Effector memory CD8-positive, alpha-beta T cell (primary cell): ENCODE measurements at regions not wholly inside any gene's neighbourhood (a gene's known extent, or its start where the extent isn't known, plus 50 kb on each side); places are given as distances from the start of the nearest gene placed in this dataset.

Experiments
- ATAC-seq: fragments of 150-1000 bp; cut with Tn5 transposase; replicated peaks from 2 replicates; pipeline ENCODE4 v1.10.0; 2021; ENCODE audit warnings: mild to moderate bottlenecking, moderate library complexity
- DNase-seq, 3 experiments: peaks; one replicate each; pipeline ENCODE4 v3.0.0; 2021
- H3K27ac Mint-ChIP-seq, 2 donors: one replicate each; pipeline ENCODE4 v1.8.0; 2022; ENCODE audit warnings: mild to moderate bottlenecking in 2 of 2, mixed read lengths in 2 of 2, moderate library complexity in 2 of 2
- H3K27me3 Mint-ChIP-seq, 2 donors: one replicate each; pipeline ENCODE4 v1.8.0; 2022; ENCODE audit warnings: mixed read lengths in 2 of 2
- H3K36me3 Mint-ChIP-seq: one replicate; pipeline ENCODE4 v1.8.0; 2022; ENCODE audit warnings: mild to moderate bottlenecking, moderate library complexity, mixed read lengths; ENCODE audit not compliant: insufficient read depth
- H3K4me1 Mint-ChIP-seq, 2 donors: one replicate each; pipeline ENCODE4 v1.8.0; 2022; ENCODE audit warnings: low read depth in 2 of 2, mixed read lengths in 2 of 2
- H3K4me3 Mint-ChIP-seq, 2 donors: one replicate each; pipeline ENCODE4 v1.8.0; 2022; ENCODE audit warnings: mild to moderate bottlenecking in 2 of 2, mixed read lengths in 2 of 2, moderate library complexity in 2 of 2
- H3K9me3 Mint-ChIP-seq, 2 donors: one replicate each; pipeline ENCODE4 v1.8.0; 2022; ENCODE audit warnings: mixed read lengths in 2 of 2

- peaks cover 3 to 19% of the 10 kb centered on the region in 2 donors for H3K9me3 Mint-ChIP-seq
- DNase-seq (no peak), ATAC-seq (no peak)
- H3K4me3 Mint-ChIP-seq = no peak overlapping the region
- no peaks in the 10 kb centered on the region for H3K27me3 Mint-ChIP-seq
- H3K36me3 Mint-ChIP-seq = no peaks in the 10 kb centered on the region
- no peaks in the 10 kb centered on the region for H3K4me1 Mint-ChIP-seq
- H3K27ac Mint-ChIP-seq = no peak overlapping the region
Observed at GRCh38 chr5:104178829-104179456, 616.4 kb upstream of the NUDT12 start.

- H3K36me3 Mint-ChIP-seq = no peaks in the 10 kb centered on the region
- DNase-seq (no peak), ATAC-seq (no peak)
- no peaks in the 10 kb centered on the region for H3K27me3 Mint-ChIP-seq
- no peak overlapping the region for H3K4me3 Mint-ChIP-seq
- H3K27ac Mint-ChIP-seq = no peak overlapping the region
- H3K4me1 Mint-ChIP-seq = no peaks in the 10 kb centered on the region
- H3K9me3 Mint-ChIP-seq = peaks cover 3 to 19% of the 10 kb centered on the region in 2 donors
Observed at GRCh38 chr5:104178066-104178465, 615.5 kb upstream of the NUDT12 start.

- no peak for ATAC-seq
- Mint-ChIP-seq H3K4me1 (no peaks in the 10 kb centered on the region), H3K4me3 (no peak overlapping the region), H3K27ac (no peak overlapping the region), H3K9me3 (peaks cover 4 to 19% of the 10 kb centered on the region in 2 donors), H3K27me3 (no peaks in the 10 kb centered on the region), H3K36me3 (no peaks in the 10 kb centered on the region)
- no peak for DNase-seq
Observed at GRCh38 chr5:104177651-104178050, 615.1 kb upstream of the NUDT12 start.

GRCh38 chr5:104172976-104173375 lies 610.4 kb upstream of the NUDT12 start:
- no peak overlapping the region for H3K4me3 Mint-ChIP-seq
- DNase-seq (no peak), ATAC-seq (no peak)
- no peaks in the 10 kb centered on the region for H3K4me1 Mint-ChIP-seq
- peaks cover 3 to 5% of the 10 kb centered on the region in 2 donors for H3K9me3 Mint-ChIP-seq
- no peaks in the 10 kb centered on the region for H3K27me3 Mint-ChIP-seq
- H3K27ac Mint-ChIP-seq = no peak overlapping the region
- H3K36me3 Mint-ChIP-seq = no peaks in the 10 kb centered on the region

- H3K36me3 Mint-ChIP-seq = no peaks in the 10 kb centered on the region
- ATAC-seq = no peak
Observed at GRCh38 chr5:104171958-104172690, 609.5 kb upstream of the NUDT12 start.

GRCh38 chr5:104170926-104171325 lies 608.3 kb upstream of the NUDT12 start:
- Mint-ChIP-seq H3K27me3 (no peaks in the 10 kb centered on the region), H3K36me3 (no peaks in the 10 kb centered on the region), H3K4me3 (no peak overlapping the region), H3K27ac (no peak overlapping the region), H3K4me1 (no peaks in the 10 kb centered on the region), H3K9me3 (peaks cover 0 to 4% of the 10 kb centered on the region in 2 donors)
- DNase-seq = no peak
- ATAC-seq = no peak

More at GRCh38 chr5:104171958-104172690, 609.5 kb upstream of the NUDT12 start:
- H3K4me1 Mint-ChIP-seq = no peaks in the 10 kb centered on the region
- no peak overlapping the region for H3K27ac Mint-ChIP-seq
- H3K9me3 Mint-ChIP-seq = peaks cover 4% of the 10 kb centered on the region in 2 donors
- H3K27me3 Mint-ChIP-seq = no peaks in the 10 kb centered on the region
- no peak overlapping the region for H3K4me3 Mint-ChIP-seq
- no peak for DNase-seq

- H3K27ac Mint-ChIP-seq = no peak overlapping the region
- H3K9me3 Mint-ChIP-seq = peaks cover 0 to 6% of the 10 kb centered on the region in 2 donors
- H3K27me3 Mint-ChIP-seq = no peaks in the 10 kb centered on the region
- H3K36me3 Mint-ChIP-seq = no peaks in the 10 kb centered on the region
- no peak overlapping the region for H3K4me3 Mint-ChIP-seq
- no peak for DNase-seq
- no peaks in the 10 kb centered on the region for H3K4me1 Mint-ChIP-seq
- ATAC-seq = no peak
Observed at GRCh38 chr5:104146652-104147051, 584.1 kb upstream of the NUDT12 start.

GRCh38 chr5:104139840-104140239 lies 577.3 kb upstream of the NUDT12 start:
- no peaks in the 10 kb centered on the region for H3K36me3 Mint-ChIP-seq
- no peak for DNase-seq

GRCh38 chr5:104130320-104130719 lies 567.7 kb upstream of the NUDT12 start:
- ATAC-seq = no peak
- DNase-seq = no peak
- Mint-ChIP-seq H3K4me3 (no peak overlapping the region), H3K27ac (no peak overlapping the region), H3K4me1 (no peaks in the 10 kb centered on the region), H3K27me3 (no peaks in the 10 kb centered on the region), H3K9me3 (peaks cover 10 to 25% of the 10 kb centered on the region in 2 donors), H3K36me3 (no peaks in the 10 kb centered on the region)

More at GRCh38 chr5:104139840-104140239, 577.3 kb upstream of the NUDT12 start:
- Mint-ChIP-seq H3K27me3 (no peaks in the 10 kb centered on the region), H3K27ac (no peak overlapping the region), H3K4me3 (no peak overlapping the region), H3K9me3 (peaks cover 0 to 2% of the 10 kb centered on the region in 2 donors), H3K4me1 (no peaks in the 10 kb centered on the region)
- ATAC-seq = no peak

GRCh38 chr5:104128348-104128747 lies 565.8 kb upstream of the NUDT12 start:
- Mint-ChIP-seq H3K9me3 (peaks cover 7 to 20% of the 10 kb centered on the region in 2 donors), H3K27ac (no peak overlapping the region), H3K36me3 (no peaks in the 10 kb centered on the region), H3K4me3 (no peak overlapping the region), H3K4me1 (no peaks in the 10 kb centered on the region), H3K27me3 (no peaks in the 10 kb centered on the region)
- DNase-seq (no peak), ATAC-seq (no peak)

- no peaks in the 10 kb centered on the region for H3K27me3 Mint-ChIP-seq
- ATAC-seq = no peak
- DNase-seq = no peak
- no peaks in the 10 kb centered on the region for H3K36me3 Mint-ChIP-seq
- no peak overlapping the region for H3K4me3 Mint-ChIP-seq
- H3K4me1 Mint-ChIP-seq = no peaks in the 10 kb centered on the region
- H3K9me3 Mint-ChIP-seq = peaks cover 4 to 12% of the 10 kb centered on the region in 2 donors
- no peak overlapping the region for H3K27ac Mint-ChIP-seq
Observed at GRCh38 chr5:104126980-104127379, 564.4 kb upstream of the NUDT12 start.

GRCh38 chr5:104119529-104119928 lies 556.9 kb upstream of the NUDT12 start:
- no peak for ATAC-seq
- Mint-ChIP-seq H3K27ac (no peak overlapping the region), H3K27me3 (no peaks in the 10 kb centered on the region), H3K9me3 (peaks cover 11 to 21% of the 10 kb centered on the region in 2 donors), H3K36me3 (no peaks in the 10 kb centered on the region), H3K4me3 (no peak overlapping the region), H3K4me1 (no peaks in the 10 kb centered on the region)
- no peak for DNase-seq

- DNase-seq = no peak
- Mint-ChIP-seq H3K36me3 (no peaks in the 10 kb centered on the region), H3K9me3 (peaks cover 7 to 16% of the 10 kb centered on the region in 2 donors), H3K4me1 (no peaks in the 10 kb centered on the region), H3K27ac (no peak overlapping the region), H3K27me3 (no peaks in the 10 kb centered on the region), H3K4me3 (no peak overlapping the region)
- no peak for ATAC-seq
Observed at GRCh38 chr5:104111632-104112031, 549.0 kb upstream of the NUDT12 start.

GRCh38 chr5:104096451-104096850 lies 533.9 kb upstream of the NUDT12 start:
- no peaks in the 10 kb centered on the region for H3K4me1 Mint-ChIP-seq
- DNase-seq = no peak
- ATAC-seq = no peak
- H3K9me3 Mint-ChIP-seq = peaks cover 7 to 12% of the 10 kb centered on the region in 2 donors
- no peaks in the 10 kb centered on the region for H3K36me3 Mint-ChIP-seq
- H3K4me3 Mint-ChIP-seq = no peak overlapping the region
- no peak overlapping the region for H3K27ac Mint-ChIP-seq
- H3K27me3 Mint-ChIP-seq = no peaks in the 10 kb centered on the region
